ENCODE measurements at regions not wholly inside any gene's neighbourhood (a gene's known extent, or its start where the extent isn't known, plus 50 kb on each side); places are given as distances from the start of the nearest gene placed in this dataset.

- Histone ChIP-seq H3K4me3 (ENCODE audit: insufficient read depth in 1 of 2, low read depth in 1 of 2, low read length in 2 of 2) (no peak overlapping the region), H2AK5ac (ENCODE audit: low read length, severe bottlenecking) (no peak overlapping the region), H3K9ac (ENCODE audit: low read length) (no peak overlapping the region), H3K79me1 (replicated peaks; ENCODE audit: low read length, poor library complexity, severe bottlenecking) (no peaks in the 10 kb centered on the region), H3K27me3 (ENCODE audit: control insufficient read depth in 1 of 2, insufficient read depth in 1 of 2, low read length in 2 of 2) (peaks cover 0 to 23% of the 10 kb centered on the region in 2 experiments), H2AFZ (ENCODE audit: low read depth, low read length) (no peak overlapping the region), H3K4me2 (ENCODE audit: low read length, poor library complexity, severe bottlenecking) (no peak overlapping the region), H3K36me3 (ENCODE audit: control insufficient read depth in 1 of 2, insufficient read depth in 2 of 2, low read depth in 1 of 2, low read length in 2 of 2) (no peaks in the 10 kb centered on the region), H4K8ac (ENCODE audit: low read length) (no peak overlapping the region), H3K23ac (ENCODE audit: low read length in 2 of 2) (no peak overlapping the region), H4K91ac (ENCODE audit: low read length) (no peak overlapping the region), H3K4ac (ENCODE audit: low read depth in 1 of 2, low read length in 2 of 2) (no peak overlapping the region), H3K14ac (ENCODE audit: low read length in 2 of 2) (no peak overlapping the region), H2BK12ac (ENCODE audit: low read length in 2 of 2) (no peak overlapping the region), H3K27ac (ENCODE audit: low read length, poor library complexity, severe bottlenecking) (no peak overlapping the region), H2BK15ac (ENCODE audit: low read depth, poor library complexity, severe bottlenecking) (no peak overlapping the region), H2BK5ac (ENCODE audit: low read depth, low read length, poor library complexity, severe bottlenecking) (no peak overlapping the region), H3K18ac (ENCODE audit: low read depth in 1 of 2, low read length in 2 of 2) (no peak overlapping the region), H3K4me1 (ENCODE audit: control insufficient read depth, insufficient read depth, low read depth, low read length) (no peaks in the 10 kb centered on the region), H3K9me3 (ENCODE audit: control insufficient read depth, low read length) (no peaks in the 10 kb centered on the region), H2BK120ac (ENCODE audit: low read depth, low read length) (no peak overlapping the region)
- WGBS: 100% methylated on average over 1 of the region's 1 CpG
- DNase-seq: no peak
Observed at GRCh38 chr2:118459426-118459825, 371.2 kb downstream of the INSIG2 start.

- H3K4me2 ChIP-seq (ENCODE audit: low read length, poor library complexity, severe bottlenecking): no peak overlapping the region
- no peak overlapping the region for H2BK12ac ChIP-seq (ENCODE audit: low read length in 2 of 2)
- H2BK5ac ChIP-seq (ENCODE audit: low read depth, low read length, poor library complexity, severe bottlenecking): no peak overlapping the region
- no peak overlapping the region for H3K9ac ChIP-seq (ENCODE audit: low read length)
- no peak overlapping the region for H2BK120ac ChIP-seq (ENCODE audit: low read depth, low read length)
- H3K4me3 ChIP-seq (ENCODE audit: insufficient read depth in 1 of 2, low read depth in 1 of 2, low read length in 2 of 2): no peak overlapping the region
- no peak overlapping the region for H4K91ac ChIP-seq (ENCODE audit: low read length)
- 89% methylated on average over 3 of the region's 3 CpGs for WGBS
- H4K8ac ChIP-seq (ENCODE audit: low read length): no peak overlapping the region
- H2BK15ac ChIP-seq (ENCODE audit: low read depth, poor library complexity, severe bottlenecking): no peak overlapping the region
- H3K36me3 ChIP-seq (ENCODE audit: control insufficient read depth in 1 of 2, insufficient read depth in 2 of 2, low read depth in 1 of 2, low read length in 2 of 2): no peaks in the 10 kb centered on the region
- no peak overlapping the region for H3K23ac ChIP-seq (ENCODE audit: low read length in 2 of 2)
- H3K9me3 ChIP-seq (ENCODE audit: control insufficient read depth, low read length): peaks cover 3% of the 10 kb centered on the region
- no peak overlapping the region for H3K18ac ChIP-seq (ENCODE audit: low read depth in 1 of 2, low read length in 2 of 2)
- no peak for DNase-seq
- no peak overlapping the region for H3K4ac ChIP-seq (ENCODE audit: low read depth in 1 of 2, low read length in 2 of 2)
- peaks cover 0 to 23% of the 10 kb centered on the region in 2 experiments for H3K27me3 ChIP-seq (ENCODE audit: control insufficient read depth in 1 of 2, insufficient read depth in 1 of 2, low read length in 2 of 2)
- no peaks in the 10 kb centered on the region for H3K4me1 ChIP-seq (ENCODE audit: control insufficient read depth, insufficient read depth, low read depth, low read length)
- no peak overlapping the region for H3K27ac ChIP-seq (ENCODE audit: low read length, poor library complexity, severe bottlenecking)
- H3K14ac ChIP-seq (ENCODE audit: low read length in 2 of 2): no peak overlapping the region
- no peak overlapping the region for H2AK5ac ChIP-seq (ENCODE audit: low read length, severe bottlenecking)
- no peak overlapping the region for H2AFZ ChIP-seq (ENCODE audit: low read depth, low read length)
- no peaks in the 10 kb centered on the region for H3K79me1 ChIP-seq (replicated peaks; ENCODE audit: low read length, poor library complexity, severe bottlenecking)
Observed at GRCh38 chr2:118457951-118458350, 369.7 kb downstream of the INSIG2 start.

- no peak overlapping the region for H2BK12ac ChIP-seq (ENCODE audit: low read length in 2 of 2)
- H3K79me1 ChIP-seq (replicated peaks; ENCODE audit: low read length, poor library complexity, severe bottlenecking): no peaks in the 10 kb centered on the region
- no peak overlapping the region for H3K14ac ChIP-seq (ENCODE audit: low read length in 2 of 2)
Observed at GRCh38 chr2:118449401-118449800, 361.1 kb downstream of the INSIG2 start.

GRCh38 chr2:118443596-118443995, 355.3 kb downstream of the INSIG2 start:
- Histone ChIP-seq H3K23ac (ENCODE audit: low read length in 2 of 2) (no peak overlapping the region), H2BK15ac (ENCODE audit: low read depth, poor library complexity, severe bottlenecking) (no peak overlapping the region), H3K4me1 (ENCODE audit: control insufficient read depth, insufficient read depth, low read depth, low read length) (no peaks in the 10 kb centered on the region), H4K91ac (ENCODE audit: low read length) (no peak overlapping the region), H3K4me3 (ENCODE audit: insufficient read depth in 1 of 2, low read depth in 1 of 2, low read length in 2 of 2) (no peak overlapping the region), H3K27me3 (ENCODE audit: control insufficient read depth in 1 of 2, insufficient read depth in 1 of 2, low read length in 2 of 2) (no peaks in the 10 kb centered on the region), H3K14ac (ENCODE audit: low read length in 2 of 2) (no peak overlapping the region), H2BK5ac (ENCODE audit: low read depth, low read length, poor library complexity, severe bottlenecking) (no peak overlapping the region), H2BK12ac (ENCODE audit: low read length in 2 of 2) (no peak overlapping the region), H4K8ac (ENCODE audit: low read length) (no peak overlapping the region), H3K4ac (ENCODE audit: low read depth in 1 of 2, low read length in 2 of 2) (no peak overlapping the region), H3K79me1 (replicated peaks; ENCODE audit: low read length, poor library complexity, severe bottlenecking) (no peaks in the 10 kb centered on the region), H3K27ac (ENCODE audit: low read length, poor library complexity, severe bottlenecking) (no peak overlapping the region), H2AK5ac (ENCODE audit: low read length, severe bottlenecking) (no peak overlapping the region), H2AFZ (ENCODE audit: low read depth, low read length) (no peak overlapping the region), H3K36me3 (ENCODE audit: control insufficient read depth in 1 of 2, insufficient read depth in 2 of 2, low read depth in 1 of 2, low read length in 2 of 2) (no peaks in the 10 kb centered on the region), H2BK120ac (ENCODE audit: low read depth, low read length) (no peak overlapping the region), H3K9ac (ENCODE audit: low read length) (no peak overlapping the region), H3K9me3 (ENCODE audit: control insufficient read depth, low read length) (no peaks in the 10 kb centered on the region), H3K4me2 (ENCODE audit: low read length, poor library complexity, severe bottlenecking) (no peak overlapping the region), H3K18ac (ENCODE audit: low read depth in 1 of 2, low read length in 2 of 2) (no peak overlapping the region)
- no peak for DNase-seq
- WGBS: 0% methylated on average over 1 of the region's 2 CpGs

More at GRCh38 chr2:118449401-118449800, 361.1 kb downstream of the INSIG2 start:
- H2AFZ ChIP-seq (ENCODE audit: low read depth, low read length): no peak overlapping the region
- H3K18ac ChIP-seq (ENCODE audit: low read depth in 1 of 2, low read length in 2 of 2): no peak overlapping the region
- H2AK5ac ChIP-seq (ENCODE audit: low read length, severe bottlenecking): no peak overlapping the region
- no peaks in the 10 kb centered on the region for H3K27me3 ChIP-seq (ENCODE audit: control insufficient read depth in 1 of 2, insufficient read depth in 1 of 2, low read length in 2 of 2)
- no peak overlapping the region for H2BK120ac ChIP-seq (ENCODE audit: low read depth, low read length)
- no peak overlapping the region for H3K9ac ChIP-seq (ENCODE audit: low read length)
- no peak for DNase-seq
- H3K4me3 ChIP-seq (ENCODE audit: insufficient read depth in 1 of 2, low read depth in 1 of 2, low read length in 2 of 2): no peak overlapping the region
- H3K23ac ChIP-seq (ENCODE audit: low read length in 2 of 2): no peak overlapping the region
- no peaks in the 10 kb centered on the region for H3K4me1 ChIP-seq (ENCODE audit: control insufficient read depth, insufficient read depth, low read depth, low read length)
- no peak overlapping the region for H2BK15ac ChIP-seq (ENCODE audit: low read depth, poor library complexity, severe bottlenecking)
- no peak overlapping the region for H3K4me2 ChIP-seq (ENCODE audit: low read length, poor library complexity, severe bottlenecking)
- no peak overlapping the region for H4K8ac ChIP-seq (ENCODE audit: low read length)
- no peak overlapping the region for H3K27ac ChIP-seq (ENCODE audit: low read length, poor library complexity, severe bottlenecking)
- H3K36me3 ChIP-seq (ENCODE audit: control insufficient read depth in 1 of 2, insufficient read depth in 2 of 2, low read depth in 1 of 2, low read length in 2 of 2): no peaks in the 10 kb centered on the region
- peaks cover 3% of the 10 kb centered on the region for H3K9me3 ChIP-seq (ENCODE audit: control insufficient read depth, low read length)
- H3K4ac ChIP-seq (ENCODE audit: low read depth in 1 of 2, low read length in 2 of 2): no peak overlapping the region
- H4K91ac ChIP-seq (ENCODE audit: low read length): no peak overlapping the region
- 72% methylated on average over 2 of the region's 2 CpGs for WGBS
- H2BK5ac ChIP-seq (ENCODE audit: low read depth, low read length, poor library complexity, severe bottlenecking): no peak overlapping the region
